GM23338 (cell line): ENCODE measurements at regions not wholly inside any gene's neighbourhood (a gene's known extent, or its start where the extent isn't known, plus 50 kb on each side); places are given as distances from the start of the nearest gene placed in this dataset.

Experiments
- CREB1 ChIP-seq: fragments of 250-450 bp; sonication (Bioruptor Pico); IDR thresholded peaks from 2 replicates; pipeline ENCODE4 v1.5.0; 2020; ENCODE audit warnings: low read depth, mild to moderate bottlenecking, moderate library complexity
- CTCF ChIP-seq, 2 experiments: fragments of 200-600 bp in 1 of 2; sonication (generic) in 1 of 2; conservative IDR thresholded peaks; 2 replicates each; pipeline versions ENCODE4 v1.5.1 to v1.6.1; 2016 to 2017; ENCODE audit warnings: antibody characterized with exemption in 2 of 2, low read depth in 2 of 2, mild to moderate bottlenecking in 2 of 2, moderate library complexity in 1 of 2
- EZH2 ChIP-seq: fragments of 200-600 bp; sonication (generic); IDR thresholded peaks from one replicate; pipeline ENCODE4 v1.8.0; 2017; ENCODE audit warnings: antibody characterized with exemption, mild to moderate bottlenecking, low read depth; ENCODE audit not compliant: unreplicated experiment
- EZH2phosphoT487 ChIP-seq: fragments of 200-600 bp; sonication (generic); IDR thresholded peaks from one replicate; pipeline ENCODE4 v1.8.1; 2018; ENCODE audit warnings: antibody characterized with exemption; ENCODE audit not compliant: unreplicated experiment
- JUNB ChIP-seq: IDR thresholded peaks from one replicate; pipeline ENCODE4 v1.6.1; 2016; ENCODE audit warnings: antibody characterized with exemption; ENCODE audit not compliant: unreplicated experiment
- NANOG ChIP-seq: IDR thresholded peaks from 2 replicates; pipeline ENCODE4 v1.6.1; 2016; ENCODE audit warnings: antibody characterized with exemption, borderline replicate concordance
- POLR2AphosphoS5 ChIP-seq: IDR thresholded peaks from 2 replicates; pipeline ENCODE4 v1.6.1; 2016; ENCODE audit warnings: antibody characterized with exemption, low read depth
- STAT1 ChIP-seq: IDR thresholded peaks from one replicate; pipeline ENCODE4 v1.6.1; 2016; ENCODE audit warnings: antibody characterized with exemption; ENCODE audit not compliant: unreplicated experiment
- TF ChIP-seq, protein P1 (sequence below): IDR thresholded peaks from one replicate; pipeline ENCODE4 v1.6.1; 2018; ENCODE audit warnings: antibody characterized with exemption; ENCODE audit not compliant: unreplicated experiment

GRCh38 chr2:74050151-74050550, 65.4 kb downstream of the TET3 start:
- TF ChIP-seq CTCF (conservative IDR thresholded peaks at IDR 0.05; ENCODE audit: low read depth in 2 of 2) (no peak), EZH2phosphoT487 (no peak), EZH2 (no peak), POLR2AphosphoS5 (no peak), STAT1 (no peak), NANOG (no peak), JUNB (no peak), CREB1 (CRISPR knock-in tag) (no peak)
- TF ChIP-seq, protein P1, sequence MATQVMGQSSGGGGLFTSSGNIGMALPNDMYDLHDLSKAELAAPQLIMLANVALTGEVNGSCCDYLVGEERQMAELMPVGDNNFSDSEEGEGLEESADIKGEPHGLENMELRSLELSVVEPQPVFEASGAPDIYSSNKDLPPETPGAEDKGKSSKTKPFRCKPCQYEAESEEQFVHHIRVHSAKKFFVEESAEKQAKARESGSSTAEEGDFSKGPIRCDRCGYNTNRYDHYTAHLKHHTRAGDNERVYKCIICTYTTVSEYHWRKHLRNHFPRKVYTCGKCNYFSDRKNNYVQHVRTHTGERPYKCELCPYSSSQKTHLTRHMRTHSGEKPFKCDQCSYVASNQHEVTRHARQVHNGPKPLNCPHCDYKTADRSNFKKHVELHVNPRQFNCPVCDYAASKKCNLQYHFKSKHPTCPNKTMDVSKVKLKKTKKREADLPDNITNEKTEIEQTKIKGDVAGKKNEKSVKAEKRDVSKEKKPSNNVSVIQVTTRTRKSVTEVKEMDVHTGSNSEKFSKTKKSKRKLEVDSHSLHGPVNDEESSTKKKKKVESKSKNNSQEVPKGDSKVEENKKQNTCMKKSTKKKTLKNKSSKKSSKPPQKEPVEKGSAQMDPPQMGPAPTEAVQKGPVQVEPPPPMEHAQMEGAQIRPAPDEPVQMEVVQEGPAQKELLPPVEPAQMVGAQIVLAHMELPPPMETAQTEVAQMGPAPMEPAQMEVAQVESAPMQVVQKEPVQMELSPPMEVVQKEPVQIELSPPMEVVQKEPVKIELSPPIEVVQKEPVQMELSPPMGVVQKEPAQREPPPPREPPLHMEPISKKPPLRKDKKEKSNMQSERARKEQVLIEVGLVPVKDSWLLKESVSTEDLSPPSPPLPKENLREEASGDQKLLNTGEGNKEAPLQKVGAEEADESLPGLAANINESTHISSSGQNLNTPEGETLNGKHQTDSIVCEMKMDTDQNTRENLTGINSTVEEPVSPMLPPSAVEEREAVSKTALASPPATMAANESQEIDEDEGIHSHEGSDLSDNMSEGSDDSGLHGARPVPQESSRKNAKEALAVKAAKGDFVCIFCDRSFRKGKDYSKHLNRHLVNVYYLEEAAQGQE = no peak
